GM12878 (cell line): ENCODE measurements at regions not wholly inside any gene's neighbourhood (a gene's known extent, or its start where the extent isn't known, plus 50 kb on each side); places are given as distances from the start of the nearest gene placed in this dataset.

Source experiments
- CHD2 ChIP-seq: IDR thresholded peaks from 2 replicates; pipeline ENCODE4 v1.6.1; 2011; ENCODE audit warnings: low read depth, low read length, improper control_type of control experiment, borderline replicate concordance
- JUND ChIP-seq: IDR thresholded peaks from 2 replicates; pipeline ENCODE4 v1.6.1; 2012; ENCODE audit warnings: low read depth, mild to moderate bottlenecking, low read length, improper control_type of control experiment, moderate library complexity
- KDM1A ChIP-seq: fragments of 200-600 bp; sonication (generic); IDR thresholded peaks from 2 replicates; pipeline ENCODE4 v1.6.1; 2016; ENCODE audit warnings: borderline replicate concordance
- POLR2A ChIP-seq: IDR thresholded peaks from 2 replicates; pipeline ENCODE4 v1.6.1; 2011; ENCODE audit warnings: low read depth, mild to moderate bottlenecking, low read length
- POLR2AphosphoS5 ChIP-seq: IDR thresholded peaks from 2 replicates; pipeline ENCODE4 v1.6.1; 2011; ENCODE audit warnings: mild to moderate bottlenecking, low read length, inconsistent platforms
- RAD21 ChIP-seq: IDR thresholded peaks from 2 replicates; pipeline ENCODE4 v1.6.1; 2011; ENCODE audit warnings: mild to moderate bottlenecking, low read depth, low read length, moderate library complexity; ENCODE audit not compliant: insufficient read depth
- SP1 ChIP-seq: IDR thresholded peaks from one replicate; pipeline ENCODE4 v1.6.1; 2011; ENCODE audit warnings: low read depth, low read length
- SREBF2 ChIP-seq: IDR thresholded peaks from 2 replicates; pipeline ENCODE4 v1.6.1; 2012; ENCODE audit warnings: mild to moderate bottlenecking, low read length
- TF ChIP-seq, protein P1 (sequence below), 3 experiments: IDR thresholded peaks in 2 of 3; conservative IDR thresholded peaks in 1 of 3; 2 replicates each; pipeline ENCODE4 v1.5.1; 2011; ENCODE audit warnings: low read depth in 3 of 3, low read length in 3 of 3, mild to moderate bottlenecking in 3 of 3, control low read depth in 2 of 3, moderate library complexity in 2 of 3, inconsistent platforms in 1 of 3, mixed read lengths in 1 of 3; ENCODE audit not compliant: control insufficient read depth in 2 of 3, insufficient read depth in 1 of 3; ENCODE audit errors: extremely low read depth in 1 of 3
- TF ChIP-seq, protein P2 (sequence below): fragments of 450-650 bp; IDR thresholded peaks from 2 replicates; pipeline ENCODE4 v1.6.1; 2017; ENCODE audit warnings: mild to moderate bottlenecking, low read depth, inconsistent platforms; ENCODE audit not compliant: poor library complexity, severe bottlenecking
- TF ChIP-seq, protein P3 (sequence below): IDR thresholded peaks from 2 replicates; pipeline ENCODE4 v1.6.1; 2012; ENCODE audit warnings: improper control_type of control experiment, low read depth, low read length; ENCODE audit not compliant: insufficient replicate concordance
- TF ChIP-seq, protein P4 (sequence below): IDR thresholded peaks from 2 replicates; pipeline ENCODE4 v1.6.1; 2012; ENCODE audit warnings: mild to moderate bottlenecking, low read depth, low read length

DNA sequence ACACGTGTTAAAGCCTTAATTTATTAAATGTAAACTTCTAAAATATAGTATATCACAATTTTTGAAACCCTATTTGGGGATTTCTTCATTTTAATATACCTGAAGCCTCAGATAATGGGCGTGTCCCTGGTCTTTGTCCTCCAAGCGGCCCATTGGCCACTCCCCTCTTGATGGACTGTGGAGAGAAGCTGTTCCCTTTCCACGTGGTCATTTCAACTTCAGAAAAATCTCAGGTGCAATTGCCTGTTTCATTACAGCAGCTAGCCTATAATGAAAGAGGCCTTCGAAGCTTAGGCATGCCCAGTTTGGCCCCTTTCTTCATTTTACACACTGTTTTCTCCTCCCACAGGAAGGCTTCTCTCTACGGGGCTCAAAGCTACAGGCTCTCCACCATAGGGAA, 131.4 kb upstream of the ARHGAP5 start:
- TF ChIP-seq, protein P1, sequence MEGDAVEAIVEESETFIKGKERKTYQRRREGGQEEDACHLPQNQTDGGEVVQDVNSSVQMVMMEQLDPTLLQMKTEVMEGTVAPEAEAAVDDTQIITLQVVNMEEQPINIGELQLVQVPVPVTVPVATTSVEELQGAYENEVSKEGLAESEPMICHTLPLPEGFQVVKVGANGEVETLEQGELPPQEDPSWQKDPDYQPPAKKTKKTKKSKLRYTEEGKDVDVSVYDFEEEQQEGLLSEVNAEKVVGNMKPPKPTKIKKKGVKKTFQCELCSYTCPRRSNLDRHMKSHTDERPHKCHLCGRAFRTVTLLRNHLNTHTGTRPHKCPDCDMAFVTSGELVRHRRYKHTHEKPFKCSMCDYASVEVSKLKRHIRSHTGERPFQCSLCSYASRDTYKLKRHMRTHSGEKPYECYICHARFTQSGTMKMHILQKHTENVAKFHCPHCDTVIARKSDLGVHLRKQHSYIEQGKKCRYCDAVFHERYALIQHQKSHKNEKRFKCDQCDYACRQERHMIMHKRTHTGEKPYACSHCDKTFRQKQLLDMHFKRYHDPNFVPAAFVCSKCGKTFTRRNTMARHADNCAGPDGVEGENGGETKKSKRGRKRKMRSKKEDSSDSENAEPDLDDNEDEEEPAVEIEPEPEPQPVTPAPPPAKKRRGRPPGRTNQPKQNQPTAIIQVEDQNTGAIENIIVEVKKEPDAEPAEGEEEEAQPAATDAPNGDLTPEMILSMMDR (IDR thresholded peaks at IDR 0.05 in 2 of 3, conservative IDR thresholded peaks at IDR 0.05 in 1 of 3; ENCODE audit: control insufficient read depth in 2 of 3, extremely low read depth in 1 of 3, insufficient read depth in 1 of 3, low read depth in 3 of 3, low read length in 3 of 3): no peak
- TF ChIP-seq, protein P2, sequence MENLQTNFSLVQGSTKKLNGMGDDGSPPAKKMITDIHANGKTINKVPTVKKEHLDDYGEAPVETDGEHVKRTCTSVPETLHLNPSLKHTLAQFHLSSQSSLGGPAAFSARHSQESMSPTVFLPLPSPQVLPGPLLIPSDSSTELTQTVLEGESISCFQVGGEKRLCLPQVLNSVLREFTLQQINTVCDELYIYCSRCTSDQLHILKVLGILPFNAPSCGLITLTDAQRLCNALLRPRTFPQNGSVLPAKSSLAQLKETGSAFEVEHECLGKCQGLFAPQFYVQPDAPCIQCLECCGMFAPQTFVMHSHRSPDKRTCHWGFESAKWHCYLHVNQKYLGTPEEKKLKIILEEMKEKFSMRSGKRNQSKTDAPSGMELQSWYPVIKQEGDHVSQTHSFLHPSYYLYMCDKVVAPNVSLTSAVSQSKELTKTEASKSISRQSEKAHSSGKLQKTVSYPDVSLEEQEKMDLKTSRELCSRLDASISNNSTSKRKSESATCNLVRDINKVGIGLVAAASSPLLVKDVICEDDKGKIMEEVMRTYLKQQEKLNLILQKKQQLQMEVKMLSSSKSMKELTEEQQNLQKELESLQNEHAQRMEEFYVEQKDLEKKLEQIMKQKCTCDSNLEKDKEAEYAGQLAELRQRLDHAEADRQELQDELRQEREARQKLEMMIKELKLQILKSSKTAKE: no peak
- TF ChIP-seq RAD21 (no peak), POLR2AphosphoS5 (no peak), CHD2 (no peak), POLR2A (no peak), SREBF2 (no peak), JUND (no peak), KDM1A (no peak), SP1 (no peak)
- TF ChIP-seq, protein P3, sequence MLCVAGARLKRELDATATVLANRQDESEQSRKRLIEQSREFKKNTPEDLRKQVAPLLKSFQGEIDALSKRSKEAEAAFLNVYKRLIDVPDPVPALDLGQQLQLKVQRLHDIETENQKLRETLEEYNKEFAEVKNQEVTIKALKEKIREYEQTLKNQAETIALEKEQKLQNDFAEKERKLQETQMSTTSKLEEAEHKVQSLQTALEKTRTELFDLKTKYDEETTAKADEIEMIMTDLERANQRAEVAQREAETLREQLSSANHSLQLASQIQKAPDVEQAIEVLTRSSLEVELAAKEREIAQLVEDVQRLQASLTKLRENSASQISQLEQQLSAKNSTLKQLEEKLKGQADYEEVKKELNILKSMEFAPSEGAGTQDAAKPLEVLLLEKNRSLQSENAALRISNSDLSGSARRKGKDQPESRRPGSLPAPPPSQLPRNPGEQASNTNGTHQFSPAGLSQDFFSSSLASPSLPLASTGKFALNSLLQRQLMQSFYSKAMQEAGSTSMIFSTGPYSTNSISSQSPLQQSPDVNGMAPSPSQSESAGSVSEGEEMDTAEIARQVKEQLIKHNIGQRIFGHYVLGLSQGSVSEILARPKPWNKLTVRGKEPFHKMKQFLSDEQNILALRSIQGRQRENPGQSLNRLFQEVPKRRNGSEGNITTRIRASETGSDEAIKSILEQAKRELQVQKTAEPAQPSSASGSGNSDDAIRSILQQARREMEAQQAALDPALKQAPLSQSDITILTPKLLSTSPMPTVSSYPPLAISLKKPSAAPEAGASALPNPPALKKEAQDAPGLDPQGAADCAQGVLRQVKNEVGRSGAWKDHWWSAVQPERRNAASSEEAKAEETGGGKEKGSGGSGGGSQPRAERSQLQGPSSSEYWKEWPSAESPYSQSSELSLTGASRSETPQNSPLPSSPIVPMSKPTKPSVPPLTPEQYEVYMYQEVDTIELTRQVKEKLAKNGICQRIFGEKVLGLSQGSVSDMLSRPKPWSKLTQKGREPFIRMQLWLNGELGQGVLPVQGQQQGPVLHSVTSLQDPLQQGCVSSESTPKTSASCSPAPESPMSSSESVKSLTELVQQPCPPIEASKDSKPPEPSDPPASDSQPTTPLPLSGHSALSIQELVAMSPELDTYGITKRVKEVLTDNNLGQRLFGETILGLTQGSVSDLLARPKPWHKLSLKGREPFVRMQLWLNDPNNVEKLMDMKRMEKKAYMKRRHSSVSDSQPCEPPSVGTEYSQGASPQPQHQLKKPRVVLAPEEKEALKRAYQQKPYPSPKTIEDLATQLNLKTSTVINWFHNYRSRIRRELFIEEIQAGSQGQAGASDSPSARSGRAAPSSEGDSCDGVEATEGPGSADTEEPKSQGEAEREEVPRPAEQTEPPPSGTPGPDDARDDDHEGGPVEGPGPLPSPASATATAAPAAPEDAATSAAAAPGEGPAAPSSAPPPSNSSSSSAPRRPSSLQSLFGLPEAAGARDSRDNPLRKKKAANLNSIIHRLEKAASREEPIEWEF: no peak
- TF ChIP-seq, protein P4, sequence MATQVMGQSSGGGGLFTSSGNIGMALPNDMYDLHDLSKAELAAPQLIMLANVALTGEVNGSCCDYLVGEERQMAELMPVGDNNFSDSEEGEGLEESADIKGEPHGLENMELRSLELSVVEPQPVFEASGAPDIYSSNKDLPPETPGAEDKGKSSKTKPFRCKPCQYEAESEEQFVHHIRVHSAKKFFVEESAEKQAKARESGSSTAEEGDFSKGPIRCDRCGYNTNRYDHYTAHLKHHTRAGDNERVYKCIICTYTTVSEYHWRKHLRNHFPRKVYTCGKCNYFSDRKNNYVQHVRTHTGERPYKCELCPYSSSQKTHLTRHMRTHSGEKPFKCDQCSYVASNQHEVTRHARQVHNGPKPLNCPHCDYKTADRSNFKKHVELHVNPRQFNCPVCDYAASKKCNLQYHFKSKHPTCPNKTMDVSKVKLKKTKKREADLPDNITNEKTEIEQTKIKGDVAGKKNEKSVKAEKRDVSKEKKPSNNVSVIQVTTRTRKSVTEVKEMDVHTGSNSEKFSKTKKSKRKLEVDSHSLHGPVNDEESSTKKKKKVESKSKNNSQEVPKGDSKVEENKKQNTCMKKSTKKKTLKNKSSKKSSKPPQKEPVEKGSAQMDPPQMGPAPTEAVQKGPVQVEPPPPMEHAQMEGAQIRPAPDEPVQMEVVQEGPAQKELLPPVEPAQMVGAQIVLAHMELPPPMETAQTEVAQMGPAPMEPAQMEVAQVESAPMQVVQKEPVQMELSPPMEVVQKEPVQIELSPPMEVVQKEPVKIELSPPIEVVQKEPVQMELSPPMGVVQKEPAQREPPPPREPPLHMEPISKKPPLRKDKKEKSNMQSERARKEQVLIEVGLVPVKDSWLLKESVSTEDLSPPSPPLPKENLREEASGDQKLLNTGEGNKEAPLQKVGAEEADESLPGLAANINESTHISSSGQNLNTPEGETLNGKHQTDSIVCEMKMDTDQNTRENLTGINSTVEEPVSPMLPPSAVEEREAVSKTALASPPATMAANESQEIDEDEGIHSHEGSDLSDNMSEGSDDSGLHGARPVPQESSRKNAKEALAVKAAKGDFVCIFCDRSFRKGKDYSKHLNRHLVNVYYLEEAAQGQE: no peak
